Body of pancreas (tissue), 4 donors: ENCODE measurements at regions not wholly inside any gene's neighbourhood (a gene's known extent, or its start where the extent isn't known, plus 50 kb on each side); places are given as distances from the start of the nearest gene placed in this dataset.

Experiments
- ATAC-seq: fragments of 150-250 bp; one replicate; pipeline ENCODE4 v1.9.1; 2016
- DNase-seq, 4 donors: peaks; one replicate each; pipeline ENCODE4 v3.0.0-alpha.2; 2019
- H3K27ac ChIP-seq, 4 donors: fragments of 200-600 bp; sonication (generic); 1 replicate in 3 of 4; 2 replicates in 1 of 4; pipeline versions ENCODE4 v1.5.1 to v1.6.1; 2016 to 2019; ENCODE audit warnings: mild to moderate bottlenecking in 1 of 4, mixed read lengths in 1 of 4, moderate library complexity in 1 of 4
- H3K27me3 ChIP-seq, 2 donors: fragments of 200-600 bp; sonication (generic); one replicate each; pipeline ENCODE4 v1.6.0; 2016; ENCODE audit warnings: mild to moderate bottlenecking in 1 of 2
- H3K36me3 ChIP-seq, 2 donors: fragments of 200-600 bp; sonication (generic); replicated peaks in 1 of 2; 2 replicates each; pipeline ENCODE4 v1.5.1; 2016; ENCODE audit warnings: low read depth in 2 of 2; ENCODE audit not compliant: insufficient read depth in 1 of 2
- H3K4me1 ChIP-seq: fragments of 200-600 bp; sonication (generic); one replicate; pipeline ENCODE4 v1.6.0; 2016
- H3K4me3 ChIP-seq, 2 donors: fragments of 200-600 bp; sonication (generic); 1 replicate in 1 of 2; 2 replicates in 1 of 2; pipeline ENCODE4 v1.5.1; 2016 to 2019
- H3K9me3 ChIP-seq, 3 donors: fragments of 200-600 bp; sonication (generic); 1 replicate in 2 of 3; 2 replicates in 1 of 3; pipeline ENCODE4 v1.5.1; 2016
- CTCF ChIP-seq, 7 experiments: fragments of 450-650 bp in 4 of 7; fragments of 200-600 bp in 3 of 7; sonication (generic) in 3 of 7; IDR thresholded peaks; one replicate each; pipeline ENCODE4 v1.5.1; 2016 to 2019; ENCODE audit warnings: antibody characterized with exemption in 7 of 7
- POLR2A ChIP-seq, 3 donors: fragments of 450-650 bp; IDR thresholded peaks; one replicate each; pipeline ENCODE4 v1.6.1; 2016; ENCODE audit warnings: antibody characterized with exemption in 3 of 3, mild to moderate bottlenecking in 2 of 3
- WGBS, 2 donors: methylation state at CpG; one replicate each; pipeline ENCODE4 v1.1.5; 2017; 5-methylcytosine and 5-hydroxymethylcytosine counted together
- intact Hi-C: fragments of 100-400 bp; cut with DNase I; formaldehyde crosslinking; loops from one replicate; pipeline ENCODE4 v1.15.1; 2023

GRCh38 chr10:83725567-83725966, 413.7 kb upstream of the GHITM start:
- no peak for ATAC-seq
- H3K27ac ChIP-seq = no peak overlapping the region

DNA sequence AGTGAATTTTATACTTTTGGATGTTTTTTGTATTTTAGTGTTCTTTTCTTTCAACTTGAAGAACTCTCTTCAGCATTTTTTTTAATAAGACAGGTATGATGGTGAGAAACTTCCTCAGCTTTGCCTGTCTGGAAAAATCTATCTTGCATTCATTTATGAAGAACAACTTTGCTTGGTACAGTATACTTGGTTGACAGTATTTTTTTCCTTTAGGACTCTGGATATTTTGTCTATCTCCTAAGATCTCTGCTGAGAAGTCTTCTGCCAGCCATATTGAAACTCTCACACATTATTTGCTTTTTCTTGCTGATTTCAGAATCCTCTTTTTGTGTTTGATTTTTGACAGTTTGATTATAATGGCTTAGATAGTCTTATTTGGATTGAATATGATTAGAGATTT, 405.0 kb upstream of the GHITM start:
- Histone ChIP-seq H3K4me3 (no peak overlapping the region), H3K9me3 (no peaks in the 10 kb centered on the region), H3K4me1 (no peaks in the 10 kb centered on the region), H3K27ac (no peak overlapping the region), H3K27me3 (no peaks in the 10 kb centered on the region), H3K36me3 (no peaks in the 10 kb centered on the region)
- TF ChIP-seq CTCF (IDR thresholded peaks at IDR 0.05) (no peak), POLR2A (IDR thresholded peaks at IDR 0.05) (no peak)
- no peak for ATAC-seq
- intact Hi-C loops = no loop called here
- no peak for DNase-seq

More at GRCh38 chr10:83725567-83725966, 413.7 kb upstream of the GHITM start:
- no peak for TF ChIP-seq POLR2A (IDR thresholded peaks at IDR 0.05)
- no peak for TF ChIP-seq CTCF (IDR thresholded peaks at IDR 0.05)
- 43 to 59% methylated on average over 1 of the region's 1 CpG for WGBS, 2 donors
- H3K4me3 ChIP-seq = no peak overlapping the region
- no peaks in the 10 kb centered on the region for H3K27me3 ChIP-seq
- H3K9me3 ChIP-seq = peaks cover 0 to 4% (median 0%) of the 10 kb centered on the region in 3 donors
- DNase-seq = no peak
- intact Hi-C loops = no loop called here
- no peaks in the 10 kb centered on the region for H3K36me3 ChIP-seq
- H3K4me1 ChIP-seq = no peaks in the 10 kb centered on the region

DNA sequence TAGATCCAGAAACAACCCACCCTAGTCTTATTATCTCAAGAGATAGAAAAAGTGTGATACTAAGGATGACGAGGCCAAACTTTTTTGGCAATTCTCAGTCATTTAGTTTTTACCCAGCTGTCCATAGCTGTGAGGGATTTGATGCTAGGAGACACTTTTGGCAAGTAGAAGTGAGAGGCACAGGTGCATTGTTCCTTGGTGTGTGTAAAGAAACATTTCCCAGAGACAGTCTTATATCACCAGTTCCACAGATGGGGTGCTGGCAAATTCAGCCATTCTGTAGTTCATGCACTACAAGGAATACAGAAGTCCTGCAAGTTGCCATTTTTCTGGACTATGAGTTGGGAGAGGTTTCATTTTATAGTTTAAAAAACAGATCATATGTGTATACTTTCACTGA, 403.3 kb upstream of the GHITM start:
- WGBS, 2 donors = 36 to 43% methylated on average over 1 of the region's 1 CpG
- ATAC-seq = no peak
- no peaks in the 10 kb centered on the region for H3K9me3 ChIP-seq
- no peaks in the 10 kb centered on the region for H3K27me3 ChIP-seq
- DNase-seq = no peak
- H3K4me1 ChIP-seq = no peaks in the 10 kb centered on the region
- intact Hi-C loops = no loop called here
- no peak overlapping the region for H3K4me3 ChIP-seq
- H3K36me3 ChIP-seq = no peaks in the 10 kb centered on the region
- no peak overlapping the region for H3K27ac ChIP-seq
- no peak for TF ChIP-seq POLR2A (IDR thresholded peaks at IDR 0.05)
- no peak for TF ChIP-seq CTCF (IDR thresholded peaks at IDR 0.05)

DNA sequence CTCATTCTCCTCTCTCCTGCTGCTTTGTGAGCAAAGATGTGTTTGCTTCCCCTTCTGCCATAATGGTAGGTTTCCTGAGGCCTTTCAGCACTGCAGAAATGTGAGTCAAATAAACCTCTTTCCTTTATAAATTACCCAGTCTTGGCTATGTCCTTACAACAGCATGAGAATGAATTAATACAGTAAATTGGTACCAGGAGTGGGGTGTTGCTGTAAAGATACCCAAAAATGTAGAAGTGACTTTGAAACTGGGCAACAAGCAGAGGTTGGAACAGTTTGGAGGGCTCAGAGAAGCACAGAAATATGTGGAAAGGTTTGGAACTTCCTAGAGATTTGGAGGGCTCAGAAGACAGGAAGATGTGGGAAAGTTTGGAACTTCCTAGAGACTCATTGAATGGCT, 388.7 kb upstream of the GHITM start:
- intact Hi-C loops = no loop called here
- no peak for ATAC-seq
- no peaks in the 10 kb centered on the region for H3K27me3 ChIP-seq
- TF ChIP-seq CTCF (IDR thresholded peaks at IDR 0.05) (no peak), POLR2A (IDR thresholded peaks at IDR 0.05) (no peak)
- no peaks in the 10 kb centered on the region for H3K36me3 ChIP-seq
- no peak overlapping the region for H3K27ac ChIP-seq
- H3K9me3 ChIP-seq = peaks cover 0 to 22% (median 0%) of the 10 kb centered on the region in 3 donors
- H3K4me1 ChIP-seq = no peaks in the 10 kb centered on the region
- DNase-seq = no peak
- no peak overlapping the region for H3K4me3 ChIP-seq

DNA sequence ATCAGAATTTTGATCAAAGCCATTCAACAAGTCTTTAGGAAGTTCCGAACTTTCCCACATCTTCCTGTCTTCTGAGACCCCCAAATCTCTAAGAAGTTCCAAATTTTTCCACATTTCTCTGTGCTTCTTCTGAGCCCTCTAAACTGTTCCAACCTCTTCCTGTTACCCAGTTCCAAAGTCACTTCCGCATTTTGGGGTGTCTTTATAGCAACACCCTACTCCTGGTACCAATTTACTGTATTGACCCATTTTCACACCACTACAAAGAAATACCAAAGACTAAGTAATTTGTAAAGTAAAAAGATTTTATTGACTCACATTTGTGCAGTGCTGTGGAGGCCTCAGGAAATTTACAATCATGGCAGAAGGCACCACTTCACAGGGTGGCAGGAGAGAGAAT, 385.8 kb upstream of the GHITM start:
- intact Hi-C loops = no loop called here
- TF ChIP-seq CTCF (IDR thresholded peaks at IDR 0.05) (no peak), POLR2A (IDR thresholded peaks at IDR 0.05) (no peak)
- Histone ChIP-seq H3K4me3 (no peak overlapping the region), H3K36me3 (no peaks in the 10 kb centered on the region), H3K27me3 (no peaks in the 10 kb centered on the region), H3K9me3 (peaks cover 0 to 22% (median 0%) of the 10 kb centered on the region in 3 donors), H3K4me1 (no peaks in the 10 kb centered on the region), H3K27ac (no peak overlapping the region)
- no peak for ATAC-seq
- 70 to 81% methylated on average over 2 of the region's 2 CpGs for WGBS, 2 donors
- no peak for DNase-seq
